RWPE2 (cell line): ENCODE measurements at regions not wholly inside any gene's neighbourhood (a gene's known extent, or its start where the extent isn't known, plus 50 kb on each side); places are given as distances from the start of the nearest gene placed in this dataset.
A peak's percentile ranks its signal among the peaks of the same experiment; 100 is the strongest.

Experiments
- ATAC-seq: fragments of 200-7000 bp; cut with Tn5 transposase; 3 replicates; pipeline ENCODE4 v1.9.1; 2021; ENCODE audit warnings: low read depth
- DNase-seq: peaks from one replicate; pipeline ENCODE4 v3.0.0-alpha.2; 2020; ENCODE audit warnings: low spot score
- H3K27ac ChIP-seq: fragments of 450-650 bp; 2 replicates; pipeline ENCODE4 v1.5.1; 2017; ENCODE audit warnings: mild to moderate bottlenecking; ENCODE audit not compliant: poor library complexity, severe bottlenecking
- H3K27me3 ChIP-seq: fragments of 250-450 bp; sonication (Bioruptor Pico); 2 replicates; pipeline ENCODE4 v1.5.1; 2021; ENCODE audit warnings: mild to moderate bottlenecking, moderate library complexity; ENCODE audit not compliant: insufficient read depth, poor library complexity, severe bottlenecking
- H3K36me3 ChIP-seq: fragments of 250-450 bp; sonication (Bioruptor Pico); 2 replicates; pipeline ENCODE4 v1.5.1; 2020; ENCODE audit warnings: low read depth, mild to moderate bottlenecking, moderate library complexity
- H3K4me1 ChIP-seq: fragments of 250-450 bp; sonication (Bioruptor Pico); 2 replicates; pipeline ENCODE4 v1.5.1; 2021; ENCODE audit warnings: mild to moderate bottlenecking, moderate library complexity; ENCODE audit not compliant: insufficient read depth, poor library complexity, severe bottlenecking
- H3K4me3 ChIP-seq: fragments of 250-450 bp; sonication (Bioruptor Pico); 2 replicates; pipeline ENCODE4 v1.5.1; 2021; ENCODE audit warnings: mild to moderate bottlenecking, moderate library complexity; ENCODE audit not compliant: severe bottlenecking
- H3K9me3 ChIP-seq: fragments of 250-450 bp; sonication (Bioruptor Pico); 2 replicates; pipeline ENCODE4 v1.5.1; 2021; ENCODE audit warnings: mild to moderate bottlenecking, moderate library complexity; ENCODE audit not compliant: severe bottlenecking
- CTCF ChIP-seq: fragments of 450-650 bp; IDR thresholded peaks from one replicate; pipeline ENCODE4 v1.5.1; 2017; ENCODE audit warnings: mild to moderate bottlenecking, moderate library complexity; ENCODE audit not compliant: poor library complexity, severe bottlenecking

GRCh38 chr18:40485318-40485717 lies 1469.7 kb upstream of the PIK3C3 start:
- Histone ChIP-seq H3K27me3 (no peaks in the 10 kb centered on the region), H3K4me1 (no peaks in the 10 kb centered on the region), H3K36me3 (no peaks in the 10 kb centered on the region), H3K4me3 (no peak overlapping the region), H3K9me3 (no peaks in the 10 kb centered on the region), H3K27ac (no peak overlapping the region)
- DNase-seq (no peak), ATAC-seq (peak; percentile 27; the same call in 1 of the 3 replicates)
- TF ChIP-seq CTCF: no peak

GRCh38 chr18:40473221-40474029 lies 1481.6 kb upstream of the PIK3C3 start:
- Histone ChIP-seq H3K4me1 (no peaks in the 10 kb centered on the region), H3K27me3 (no peaks in the 10 kb centered on the region), H3K4me3 (no peak overlapping the region), H3K36me3 (no peaks in the 10 kb centered on the region), H3K27ac (no peak overlapping the region), H3K9me3 (no peaks in the 10 kb centered on the region)
- no peak for ATAC-seq
- no peak for TF ChIP-seq CTCF
- no peak for DNase-seq

- no peaks in the 10 kb centered on the region for H3K9me3 ChIP-seq
- TF ChIP-seq CTCF: no peak
- H3K4me3 ChIP-seq: no peak overlapping the region
- H3K36me3 ChIP-seq: no peaks in the 10 kb centered on the region
- DNase-seq (no peak), ATAC-seq (no peak)
- H3K27me3 ChIP-seq: no peaks in the 10 kb centered on the region
- no peaks in the 10 kb centered on the region for H3K4me1 ChIP-seq
- H3K27ac ChIP-seq: no peak overlapping the region
Observed at GRCh38 chr18:40470723-40471122, 1484.3 kb upstream of the PIK3C3 start.

GRCh38 chr18:40469851-40470250 lies 1485.2 kb upstream of the PIK3C3 start:
- no peak overlapping the region for H3K27ac ChIP-seq
- no peaks in the 10 kb centered on the region for H3K36me3 ChIP-seq
- ATAC-seq: no peak
- no peaks in the 10 kb centered on the region for H3K9me3 ChIP-seq
- no peak for DNase-seq
- H3K27me3 ChIP-seq: no peaks in the 10 kb centered on the region
- no peak overlapping the region for H3K4me3 ChIP-seq
- no peaks in the 10 kb centered on the region for H3K4me1 ChIP-seq
- TF ChIP-seq CTCF: no peak

GRCh38 chr18:40469316-40469715 lies 1485.7 kb upstream of the PIK3C3 start:
- Histone ChIP-seq H3K4me1 (no peaks in the 10 kb centered on the region), H3K27me3 (no peaks in the 10 kb centered on the region), H3K4me3 (no peak overlapping the region), H3K27ac (no peak overlapping the region), H3K9me3 (no peaks in the 10 kb centered on the region), H3K36me3 (no peaks in the 10 kb centered on the region)
- TF ChIP-seq CTCF: no peak
- ATAC-seq: no peak
- no peak for DNase-seq
